GM12878 (cell line): ENCODE measurements at regions not wholly inside any gene's neighbourhood (a gene's known extent, or its start where the extent isn't known, plus 50 kb on each side); places are given as distances from the start of the nearest gene placed in this dataset.

Source experiments
- ATAC-seq: fragments of 200-7000 bp; cut with Tn5 transposase; 3 replicates; pipeline ENCODE4 v1.9.1; 2020; ENCODE audit warnings: mild to moderate bottlenecking, moderate library complexity
- BruUV-seq: library from RNA; stranded (reverse); fragments of 400-500 nt; replicated peaks from 2 replicates; lab custom pipeline; 2021; lab: Mats Ljungman, UMichigan
- CTCF ChIA-PET: fragments of 300-600 bp; sonication (Branson Sonifier 250); formaldehyde crosslinking; extraction: SDS; loops from one replicate; lab custom pipeline; 2021; ENCODE audit warnings: inconsistent platforms; lab: Yijun Ruan, JAX
- POLR2A ChIA-PET: fragments of 350-600 bp; formaldehyde crosslinking; extraction: SDS; loops from one replicate; lab custom pipeline; 2021; ENCODE audit warnings: inconsistent platforms; lab: Charles Lee
- RAD21 ChIA-PET: fragments of 300-600 bp; sonication (Branson Sonifier 250); formaldehyde crosslinking; loops from one replicate; lab custom pipeline; 2023; ENCODE audit warnings: antibody characterized with exemption; ENCODE audit not compliant: unreplicated experiment; lab: Charles Lee
- SMC1A ChIA-PET: fragments of 300-600 bp; sonication (Branson Sonifier 250); formaldehyde crosslinking; loops from one replicate; lab custom pipeline; 2023; ENCODE audit not compliant: unreplicated experiment, uncharacterized antibody; lab: Charles Lee
- DNase-seq: peaks from one replicate; pipeline ENCODE4 v3.0.0-alpha.2; 2011; ENCODE audit warnings: low read depth, low spot score
- FAIRE-seq: peaks from 3 replicates; lab custom pipeline; 2011; peaks lifted over from hg19 to GRCh38; lab: Jason Lieb, UNC
- H2AFZ ChIP-seq: 2 replicates; pipeline ENCODE4 v1.6.0; 2011; ENCODE audit warnings: low read depth, low read length, control low read depth; ENCODE audit not compliant: control insufficient read depth
- H3K27ac ChIP-seq: 2 replicates; pipeline ENCODE4 v1.5.1; 2011; ENCODE audit warnings: control low read depth; ENCODE audit not compliant: control insufficient read depth, insufficient read depth
- H3K27me3 ChIP-seq, 2 experiments: replicated peaks in 1 of 2; 2 replicates each; pipeline versions ENCODE4 v1.6.0 to v1.6.1; 2011; ENCODE audit warnings: low read length in 1 of 2; ENCODE audit not compliant: control insufficient read depth in 2 of 2, insufficient read depth in 2 of 2
- H3K36me3 ChIP-seq, 2 experiments: 2 replicates each; pipeline ENCODE4 v1.5.1; 2011; ENCODE audit warnings: low read length in 1 of 2; ENCODE audit not compliant: control insufficient read depth in 2 of 2, insufficient read depth in 2 of 2
- H3K4me1 ChIP-seq: 2 replicates; pipeline ENCODE4 v1.6.1; 2011; ENCODE audit warnings: mild to moderate bottlenecking, low read length, moderate library complexity, mixed read lengths; ENCODE audit not compliant: control insufficient read depth, insufficient read depth
- H3K4me2 ChIP-seq: 2 replicates; pipeline ENCODE4 v1.6.0; 2011; ENCODE audit warnings: control low read depth; ENCODE audit not compliant: control insufficient read depth, insufficient read depth
- H3K4me3 ChIP-seq: fragments of 200-600 bp; sonication (generic); 2 replicates; pipeline ENCODE4 v1.5.1; 2016
- H3K79me2 ChIP-seq: 2 replicates; pipeline ENCODE4 v1.6.0; 2011; ENCODE audit warnings: low read length; ENCODE audit not compliant: control insufficient read depth, insufficient read depth
- H3K9ac ChIP-seq: 2 replicates; pipeline ENCODE4 v1.8.0; 2011; ENCODE audit warnings: low read length, control low read depth, mixed read lengths; ENCODE audit not compliant: control insufficient read depth, insufficient read depth
- H3K9me3 ChIP-seq: replicated peaks from 3 replicates; pipeline ENCODE4 v1.5.1; 2011; ENCODE audit warnings: mild to moderate bottlenecking, low read length; ENCODE audit not compliant: control insufficient read depth, insufficient read depth
- H4K20me1 ChIP-seq: 2 replicates; pipeline ENCODE4 v1.6.0; 2011; ENCODE audit not compliant: control insufficient read depth, insufficient read depth
- CBX3 ChIP-seq: fragments of 200-600 bp; sonication (generic); IDR thresholded peaks from 2 replicates; pipeline ENCODE4 v1.6.1; 2016; ENCODE audit warnings: low read depth, borderline replicate concordance
- SKIL ChIP-seq: fragments of 450-650 bp; IDR thresholded peaks from 2 replicates; pipeline ENCODE4 v1.6.1; 2017; ENCODE audit warnings: mild to moderate bottlenecking, low read depth, inconsistent platforms; ENCODE audit not compliant: poor library complexity, severe bottlenecking
- WGBS: methylation state at CpG from one replicate; pipeline ENCODE4 v1.1.6; 2016; ENCODE audit warnings: low lambda C conversion rate; ENCODE audit not compliant: insufficient replicate concordance, insufficient coverage; ENCODE audit errors: missing lambda C conversion rate; 5-methylcytosine and 5-hydroxymethylcytosine counted together
- in situ Hi-C: fragments of 300-500 bp; cut with MboI; formaldehyde crosslinking; loops from 9 replicates; pipeline ENCODE4 v1.14.3; 2018; ENCODE audit warnings: mixed read lengths
- intact Hi-C: fragments of 100-400 bp; cut with micrococcal nuclease; formaldehyde crosslinking; loops from one replicate; pipeline ENCODE4 v1.14.2; 2022; ENCODE audit not compliant: unreplicated experiment

- Histone ChIP-seq H3K27me3 (no peaks in the 10 kb centered on the region; a peak in 1 of 4 replicates), H3K79me2 (no peaks in the 10 kb centered on the region), H4K20me1 (no peaks in the 10 kb centered on the region), H3K4me2 (no peak overlapping the region), H3K27ac (no peak overlapping the region), H3K9ac (no peak overlapping the region), H2AFZ (no peak overlapping the region), H3K36me3 (no peaks in the 10 kb centered on the region), H3K4me3 (no peak overlapping the region), H3K4me1 (no peaks in the 10 kb centered on the region), H3K9me3 (no peaks in the 10 kb centered on the region)
- WGBS: 0% methylated on average over 2 of the region's 2 CpGs
- in situ Hi-C loops (no loop called here), intact Hi-C loops (no loop called here)
- SMC1A ChIA-PET: interaction anchor here (0.6 kb wide), 1 partner anchor 10 kb away, joined by 3 read pairs; no protein-coding TSS in a partner anchor
- TF ChIP-seq SKIL: no peak
- no peak for DNase-seq
- no TSS peak for BruUV-seq
- POLR2A ChIA-PET: no interaction called here
- no peak for ATAC-seq
- CTCF ChIA-PET: interaction anchor here (2.2 kb wide), 1 partner anchor 10 kb away, joined by 4 read pairs; no protein-coding TSS in a partner anchor
- RAD21 ChIA-PET: no interaction called here
- FAIRE-seq: no peak
These were observed 158.7 kb upstream of the TUT7 start for GRCh38 chr9:86512929-86513328.

- POLR2A ChIA-PET: no interaction called here
- CTCF ChIA-PET: interaction anchor here (2.2 kb wide), 1 partner anchor 11 kb away, joined by 4 read pairs; no protein-coding TSS in a partner anchor
- no TSS peak for BruUV-seq
- ATAC-seq (no peak), FAIRE-seq (no peak), DNase-seq (no peak)
- no peak for TF ChIP-seq CBX3
- H2AFZ ChIP-seq: no peak overlapping the region
- no peak overlapping the region for H3K4me2 ChIP-seq
- no peaks in the 10 kb centered on the region for H3K4me1 ChIP-seq
- 62% methylated on average over 8 of the region's 8 CpGs for WGBS
- no peaks in the 10 kb centered on the region for H4K20me1 ChIP-seq
- H3K9ac ChIP-seq: no peak overlapping the region
- no peak overlapping the region for H3K27ac ChIP-seq
- no peaks in the 10 kb centered on the region for H3K9me3 ChIP-seq
- H3K4me3 ChIP-seq: no peak overlapping the region
- RAD21 ChIA-PET: no interaction called here
- H3K79me2 ChIP-seq: no peaks in the 10 kb centered on the region
- SMC1A ChIA-PET: no interaction called here
- H3K27me3 ChIP-seq: no peaks in the 10 kb centered on the region; a peak in 1 of 4 replicates
- in situ Hi-C loops: no loop called here
- intact Hi-C loops: no loop called here
- no peaks in the 10 kb centered on the region for H3K36me3 ChIP-seq
These were observed 157.6 kb upstream of the TUT7 start for GRCh38 chr9:86511614-86512360.
